Upper lobe of right lung (tissue), 1 donor: ENCODE measurements at regions not wholly inside any gene's neighbourhood (a gene's known extent, or its start where the extent isn't known, plus 50 kb on each side); places are given as distances from the start of the nearest gene placed in this dataset.

Source experiments
- ATAC-seq: fragments of 200-7000 bp; cut with Tn5 transposase; one replicate; pipeline ENCODE4 v1.9.1; 2020; ENCODE audit warnings: mild to moderate bottlenecking, moderate library complexity
- DNase-seq: peaks from one replicate; pipeline ENCODE4 v3.0.0-alpha.2; 2020
- H3K27ac ChIP-seq: fragments of 200-600 bp; one replicate; pipeline ENCODE4 v1.8.0; 2022
- H3K27me3 ChIP-seq: fragments of 200-600 bp; one replicate; pipeline ENCODE4 v1.8.0; 2022; ENCODE audit warnings: mild to moderate bottlenecking
- H3K36me3 ChIP-seq: fragments of 200-600 bp; one replicate; pipeline ENCODE4 v1.8.0; 2022
- H3K4me1 ChIP-seq: fragments of 200-600 bp; one replicate; pipeline ENCODE4 v1.8.0; 2022
- H3K4me3 ChIP-seq: fragments of 200-600 bp; one replicate; pipeline ENCODE4 v1.8.0; 2022; ENCODE audit warnings: mild to moderate bottlenecking
- H3K9me3 ChIP-seq: fragments of 200-600 bp; one replicate; pipeline ENCODE4 v1.8.0; 2022
- CTCF ChIP-seq: fragments of 200-600 bp; IDR thresholded peaks from one replicate; pipeline ENCODE4 v1.8.0; 2022; ENCODE audit warnings: antibody characterized with exemption
- intact Hi-C: fragments of 100-400 bp; cut with DNase I; formaldehyde crosslinking; loops from one replicate; pipeline ENCODE4 v1.11.0; 2022
- donor health status: DM: no; HTN: yes; CAD: no; lungs with severe emphysema.

- intact Hi-C loops = no loop called here
- ATAC-seq = no peak
These were observed 91.8 kb upstream of the SKOR2 start for GRCh38 chr18:47343291-47343690.

GRCh38 chr18:47342566-47342965, 91.1 kb upstream of the SKOR2 start:
- Histone ChIP-seq H3K27me3 (no peaks in the 10 kb centered on the region), H3K4me3 (no peak overlapping the region)
- no peak for DNase-seq

More at GRCh38 chr18:47343291-47343690, 91.8 kb upstream of the SKOR2 start:
- no peak overlapping the region for H3K27ac ChIP-seq
- no peaks in the 10 kb centered on the region for H3K4me1 ChIP-seq
- H3K4me3 ChIP-seq = no peak overlapping the region
- DNase-seq = no peak
- no peaks in the 10 kb centered on the region for H3K27me3 ChIP-seq
- H3K9me3 ChIP-seq = no peaks in the 10 kb centered on the region
- no peaks in the 10 kb centered on the region for H3K36me3 ChIP-seq
- TF ChIP-seq CTCF = no peak

DNA sequence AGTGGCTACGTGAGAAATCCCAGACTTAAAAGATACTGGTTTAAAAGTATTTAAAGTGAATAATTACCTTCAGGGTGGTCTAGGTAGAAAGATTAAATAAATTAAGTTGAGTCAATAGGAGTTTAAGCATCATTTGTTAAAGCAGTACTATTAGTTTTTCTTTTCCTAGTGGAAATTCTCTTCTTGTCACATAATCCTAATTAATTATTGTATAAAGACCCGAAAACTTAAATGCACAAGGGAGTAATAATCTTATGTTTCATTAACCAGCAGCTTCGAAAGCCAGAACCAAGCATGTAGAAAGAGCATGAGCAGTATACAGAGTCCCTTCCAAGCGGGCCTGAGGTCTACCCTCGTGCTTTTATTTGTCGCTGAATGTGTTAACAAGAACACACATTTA, 90.2 kb upstream of the SKOR2 start:
- Histone ChIP-seq H3K27ac (no peak overlapping the region), H3K27me3 (no peaks in the 10 kb centered on the region), H3K9me3 (no peaks in the 10 kb centered on the region), H3K4me1 (no peaks in the 10 kb centered on the region), H3K4me3 (no peak overlapping the region), H3K36me3 (no peaks in the 10 kb centered on the region)
- TF ChIP-seq CTCF = no peak
- ATAC-seq = no peak
- intact Hi-C loops = no loop called here
- no peak for DNase-seq

More at GRCh38 chr18:47342566-47342965, 91.1 kb upstream of the SKOR2 start:
- H3K27ac ChIP-seq = no peak overlapping the region
- no peak for TF ChIP-seq CTCF
- no peaks in the 10 kb centered on the region for H3K36me3 ChIP-seq
- no peaks in the 10 kb centered on the region for H3K4me1 ChIP-seq
- intact Hi-C loops = no loop called here
- no peak for ATAC-seq
- H3K9me3 ChIP-seq = no peaks in the 10 kb centered on the region

DNA sequence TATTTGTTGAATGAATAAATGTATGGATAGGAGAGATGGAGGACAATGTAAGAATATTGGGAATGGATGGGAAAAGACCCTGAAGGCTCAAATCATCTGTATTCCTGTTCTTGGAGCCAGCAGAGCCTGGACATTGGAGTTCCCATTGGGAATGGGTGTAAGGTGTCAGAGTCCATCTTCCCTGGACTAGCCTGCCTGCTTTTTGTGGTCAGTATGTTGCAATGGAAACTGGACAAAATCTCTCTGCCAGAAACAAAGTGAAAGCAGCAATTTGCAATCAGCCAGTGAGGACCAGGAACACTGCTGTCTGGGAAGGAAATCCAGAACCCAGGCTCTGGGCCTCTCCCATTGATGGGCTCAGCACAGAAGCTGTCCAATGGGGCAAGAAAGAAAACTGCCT, 83.5 kb upstream of the SKOR2 start:
- Histone ChIP-seq H3K36me3 (no peaks in the 10 kb centered on the region), H3K27me3 (no peaks in the 10 kb centered on the region), H3K9me3 (no peaks in the 10 kb centered on the region), H3K27ac (no peak overlapping the region), H3K4me3 (no peak overlapping the region), H3K4me1 (no peaks in the 10 kb centered on the region)
- intact Hi-C loops = no loop called here
- ATAC-seq (no peak), DNase-seq (no peak)
- TF ChIP-seq CTCF = no peak

GRCh38 chr18:47333926-47334635, 82.6 kb upstream of the SKOR2 start:
- Histone ChIP-seq H3K27ac (no peak overlapping the region), H3K4me3 (no peak overlapping the region), H3K9me3 (no peaks in the 10 kb centered on the region), H3K36me3 (no peaks in the 10 kb centered on the region), H3K4me1 (no peaks in the 10 kb centered on the region), H3K27me3 (no peaks in the 10 kb centered on the region)
- TF ChIP-seq CTCF = no peak
- no peak for ATAC-seq
- DNase-seq = no peak
- intact Hi-C loops = no loop called here

DNA sequence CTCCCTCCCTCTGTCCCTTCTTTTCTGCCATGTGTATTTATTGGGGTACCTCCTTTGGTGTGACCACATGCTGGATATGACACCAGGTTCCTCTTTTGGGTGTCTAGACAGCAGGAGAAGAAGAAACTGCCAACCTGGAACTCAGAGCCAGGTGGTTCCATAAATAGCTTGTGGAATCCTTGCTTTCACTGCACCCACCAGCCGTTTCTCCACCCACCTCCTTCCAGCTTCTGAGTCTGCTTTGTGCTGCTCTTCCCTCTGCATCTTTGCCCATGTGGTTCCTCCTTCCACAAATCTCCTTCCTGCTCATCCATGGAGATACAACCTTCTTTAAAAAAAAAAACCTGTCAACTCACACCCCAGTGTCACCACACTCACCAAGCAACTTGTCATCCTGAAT, 80.2 kb upstream of the SKOR2 start:
- no peak for DNase-seq
- no peaks in the 10 kb centered on the region for H3K4me1 ChIP-seq
- H3K27me3 ChIP-seq = no peaks in the 10 kb centered on the region
- no peaks in the 10 kb centered on the region for H3K9me3 ChIP-seq
- no peak overlapping the region for H3K4me3 ChIP-seq
- no peaks in the 10 kb centered on the region for H3K36me3 ChIP-seq
- intact Hi-C loops = no loop called here
- ATAC-seq = no peak
- no peak overlapping the region for H3K27ac ChIP-seq
- no peak for TF ChIP-seq CTCF
